A673 (cell line): ENCODE measurements at regions not wholly inside any gene's neighbourhood (a gene's known extent, or its start where the extent isn't known, plus 50 kb on each side); places are given as distances from the start of the nearest gene placed in this dataset.
A peak's percentile ranks its signal among the peaks of the same experiment; 100 is the strongest.

ENCODE experiments used
- BruUV-seq: library from RNA; stranded (reverse); fragments of 400-500 nt; replicated peaks from 2 replicates; lab custom pipeline; 2021; lab: Mats Ljungman, UMichigan
- CTCF ChIA-PET: fragments of 300-600 bp; sonication (Branson Sonifier 250); formaldehyde crosslinking; loops from one replicate; lab custom pipeline; 2022; ENCODE audit warnings: antibody characterized with exemption; lab: Charles Lee
- POLR2A ChIA-PET: fragments of 300-600 bp; sonication (Branson Sonifier 250); formaldehyde crosslinking; loops from one replicate; lab custom pipeline; 2022; ENCODE audit warnings: antibody characterized with exemption; ENCODE audit not compliant: low non-redundant PET; lab: Charles Lee
- DNase-seq: peaks from one replicate; pipeline ENCODE4 v3.0.0-alpha.2; 2015; ENCODE audit warnings: low spot score
- H3K27ac ChIP-seq: fragments of 200-600 bp; sonication (generic); 2 replicates; pipeline ENCODE4 v1.5.1; 2016; ENCODE audit warnings: mixed run types, low read depth, mild to moderate bottlenecking, mixed read lengths, antibody characterized with exemption, low read length; ENCODE audit not compliant: poor library complexity, severe bottlenecking
- H3K27me3 ChIP-seq: fragments of 200-600 bp; sonication (generic); replicated peaks from 2 replicates; pipeline ENCODE4 v1.6.1; 2017; ENCODE audit warnings: mixed run types, low read depth, mild to moderate bottlenecking, mixed read lengths, antibody characterized with exemption, low read length; ENCODE audit not compliant: insufficient read depth, poor library complexity
- H3K36me3 ChIP-seq: fragments of 200-600 bp; sonication (generic); 2 replicates; pipeline ENCODE4 v1.6.1; 2016; ENCODE audit warnings: mixed run types, mild to moderate bottlenecking, mixed read lengths, antibody characterized with exemption, low read length; ENCODE audit not compliant: insufficient read depth, poor library complexity, severe bottlenecking
- H3K4me1 ChIP-seq: fragments of 200-600 bp; sonication (generic); 2 replicates; pipeline ENCODE4 v1.6.1; 2017; ENCODE audit warnings: mixed run types, mild to moderate bottlenecking, mixed read lengths, antibody characterized with exemption, low read length; ENCODE audit not compliant: insufficient read depth, poor library complexity, severe bottlenecking
- H3K4me3 ChIP-seq: fragments of 200-600 bp; sonication (generic); 2 replicates; pipeline ENCODE4 v1.5.1; 2016; ENCODE audit warnings: low read depth, mixed run types, mild to moderate bottlenecking, mixed read lengths, low read length; ENCODE audit not compliant: poor library complexity, severe bottlenecking
- H3K9me3 ChIP-seq: fragments of 200-600 bp; sonication (generic); 2 replicates; pipeline ENCODE4 v1.6.1; 2016; ENCODE audit warnings: mixed run types, low read depth, mild to moderate bottlenecking, mixed read lengths, antibody characterized with exemption, low read length; ENCODE audit not compliant: poor library complexity, severe bottlenecking
- EZH2 ChIP-seq: fragments of 200-600 bp; sonication (generic); IDR thresholded peaks from 2 replicates; pipeline ENCODE4 v1.6.1; 2017; ENCODE audit warnings: borderline replicate concordance, low read depth, mild to moderate bottlenecking, mixed read lengths, antibody characterized with exemption, low read length; ENCODE audit not compliant: poor library complexity, severe bottlenecking
- intact Hi-C: fragments of 100-400 bp; cut with micrococcal nuclease; formaldehyde crosslinking; loops from one replicate; pipeline ENCODE4 v1.10.0; 2022; ENCODE audit not compliant: unreplicated experiment
- TF ChIP-seq, protein P1 (sequence below): fragments of 300-800, 200-600 bp; sonication (generic); conservative IDR thresholded peaks from 2 replicates; pipeline ENCODE4 v1.5.1; 2017; ENCODE audit warnings: low read depth, mild to moderate bottlenecking, antibody characterized with exemption, low read length, moderate library complexity, mixed read lengths

DNA sequence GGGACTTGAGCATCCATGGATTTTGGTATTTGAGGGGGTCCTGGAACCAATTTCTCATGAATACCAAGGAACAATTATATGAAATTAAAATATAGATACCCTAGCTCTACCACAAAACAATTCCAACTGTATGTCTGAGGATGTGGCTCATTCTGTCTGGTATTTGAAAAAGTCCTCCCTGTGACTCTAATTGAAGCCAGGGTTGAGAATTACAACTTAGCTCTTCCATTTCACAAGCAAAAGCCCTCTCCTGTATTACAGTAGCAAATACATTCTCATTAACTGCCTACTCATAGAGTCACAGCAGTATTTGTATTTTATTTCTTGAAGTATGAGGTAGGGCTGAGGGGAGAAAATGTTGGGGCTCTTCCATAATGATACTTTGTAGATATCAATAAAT lies 187.8 kb upstream of the OLFM3 start:
- Histone ChIP-seq H3K36me3 (no peaks in the 10 kb centered on the region), H3K27ac (peak overlapping the region; percentile 97), H3K4me3 (no peak overlapping the region), H3K27me3 (no peaks in the 10 kb centered on the region), H3K4me1 (peaks cover 80% of the 10 kb centered on the region), H3K9me3 (no peaks in the 10 kb centered on the region)
- CTCF ChIA-PET = interaction anchor here (1.0 kb wide), 1 partner anchor 191 kb away, joined by 9 read pairs; no protein-coding TSS in a partner anchor
- BruUV-seq = no TSS peak
- POLR2A ChIA-PET = interaction anchor here (0.6 to 0.7 kb wide), 3 partner anchors 51 to 667 kb away, joined by 3 read pairs; no protein-coding TSS in a partner anchor
- peak; percentile 86 for DNase-seq
- intact Hi-C loops = loop anchor here (2.0 to 10.0 kb wide), 2 partner anchors 110 to 280 kb away; no protein-coding TSS in a partner anchor
- TF ChIP-seq, protein P1, sequence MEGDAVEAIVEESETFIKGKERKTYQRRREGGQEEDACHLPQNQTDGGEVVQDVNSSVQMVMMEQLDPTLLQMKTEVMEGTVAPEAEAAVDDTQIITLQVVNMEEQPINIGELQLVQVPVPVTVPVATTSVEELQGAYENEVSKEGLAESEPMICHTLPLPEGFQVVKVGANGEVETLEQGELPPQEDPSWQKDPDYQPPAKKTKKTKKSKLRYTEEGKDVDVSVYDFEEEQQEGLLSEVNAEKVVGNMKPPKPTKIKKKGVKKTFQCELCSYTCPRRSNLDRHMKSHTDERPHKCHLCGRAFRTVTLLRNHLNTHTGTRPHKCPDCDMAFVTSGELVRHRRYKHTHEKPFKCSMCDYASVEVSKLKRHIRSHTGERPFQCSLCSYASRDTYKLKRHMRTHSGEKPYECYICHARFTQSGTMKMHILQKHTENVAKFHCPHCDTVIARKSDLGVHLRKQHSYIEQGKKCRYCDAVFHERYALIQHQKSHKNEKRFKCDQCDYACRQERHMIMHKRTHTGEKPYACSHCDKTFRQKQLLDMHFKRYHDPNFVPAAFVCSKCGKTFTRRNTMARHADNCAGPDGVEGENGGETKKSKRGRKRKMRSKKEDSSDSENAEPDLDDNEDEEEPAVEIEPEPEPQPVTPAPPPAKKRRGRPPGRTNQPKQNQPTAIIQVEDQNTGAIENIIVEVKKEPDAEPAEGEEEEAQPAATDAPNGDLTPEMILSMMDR = no peak; the same call in 1 of the 2 replicates
- no peak for TF ChIP-seq EZH2

- TF ChIP-seq EZH2 = no peak
- TF ChIP-seq, protein P1 = no peak
- H3K9me3 ChIP-seq = no peaks in the 10 kb centered on the region
- DNase-seq = peak; percentile 88
- H3K27ac ChIP-seq = peak overlapping the region; percentile 97
- CTCF ChIA-PET = no interaction called here
- POLR2A ChIA-PET = no interaction called here
- no peaks in the 10 kb centered on the region for H3K27me3 ChIP-seq
- peaks cover 74% of the 10 kb centered on the region for H3K4me1 ChIP-seq
- H3K36me3 ChIP-seq = no peaks in the 10 kb centered on the region
- intact Hi-C loops = loop anchor here (1.0 to 10.0 kb wide), 3 partner anchors 109 to 363 kb away; no protein-coding TSS in a partner anchor
- no peak overlapping the region for H3K4me3 ChIP-seq
- BruUV-seq = no TSS peak
These were observed 187.0 kb upstream of the OLFM3 start for GRCh38 chr1:102183711-102184110.

DNA sequence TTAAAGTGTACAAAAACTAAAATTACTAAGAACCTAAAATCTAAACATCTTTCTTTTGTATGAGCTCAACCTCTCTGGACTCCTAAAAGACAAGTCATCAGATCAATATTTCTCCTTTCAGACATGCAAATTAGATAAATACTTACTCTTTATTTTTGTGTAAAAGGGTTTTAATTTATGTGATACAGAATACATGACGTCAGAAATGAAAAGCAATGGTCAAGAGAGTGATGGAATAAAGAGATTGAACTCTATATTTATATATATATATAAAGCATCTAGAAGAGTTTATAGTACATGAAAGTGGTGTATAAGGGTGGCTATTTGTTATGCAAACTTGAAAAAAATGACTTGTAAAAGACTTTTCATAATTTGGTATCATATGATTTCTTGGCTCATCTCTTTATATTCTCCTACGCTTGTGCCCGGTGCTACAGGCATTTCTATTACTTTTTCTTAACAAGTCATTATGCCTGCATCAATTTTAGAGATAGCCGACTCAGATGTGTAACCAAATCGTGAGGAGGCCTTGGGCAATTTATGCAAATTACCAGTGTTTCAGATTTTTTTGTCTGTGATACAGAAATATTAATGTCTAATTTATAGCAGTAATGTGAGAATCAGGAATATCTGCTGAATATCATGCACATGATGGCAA lies 186.0 kb upstream of the OLFM3 start:
- no peaks in the 10 kb centered on the region for H3K36me3 ChIP-seq
- no TSS peak for BruUV-seq
- ChIA-PET CTCF (no interaction called here), POLR2A (no interaction called here)
- peaks cover 5% of the 10 kb centered on the region for H3K9me3 ChIP-seq
- no peak overlapping the region for H3K4me3 ChIP-seq
- peak; percentile 85 for DNase-seq
- H3K27ac ChIP-seq = peak overlapping the region; percentile 97
- intact Hi-C loops = loop anchor here (1.0 to 10.0 kb wide), 2 partner anchors 108 to 362 kb away; no protein-coding TSS in a partner anchor
- no peak for TF ChIP-seq EZH2
- TF ChIP-seq, protein P1 = no peak
- H3K27me3 ChIP-seq = no peaks in the 10 kb centered on the region
- peaks cover 68% of the 10 kb centered on the region for H3K4me1 ChIP-seq
